Chondrocyte (in vitro differentiated cells): ENCODE measurements at regions not wholly inside any gene's neighbourhood (a gene's known extent, or its start where the extent isn't known, plus 50 kb on each side); places are given as distances from the start of the nearest gene placed in this dataset.
A peak's percentile ranks its signal among the peaks of the same experiment; 100 is the strongest.

ENCODE experiments used
- DNase-seq: peaks from one replicate; pipeline ENCODE4 v3.0.0; 2021; ENCODE audit warnings: mixed read lengths, low spot score
- H3K27ac Mint-ChIP-seq: one replicate; pipeline ENCODE4 v1.8.0; 2021; ENCODE audit warnings: mild to moderate bottlenecking, moderate library complexity, mixed read lengths; ENCODE audit not compliant: unreplicated experiment
- H3K27me3 Mint-ChIP-seq: 2 replicates; pipeline ENCODE4 v1.8.0; 2021; ENCODE audit warnings: low read depth, mixed read lengths
- H3K36me3 Mint-ChIP-seq: 2 replicates; pipeline ENCODE4 v1.8.0; 2021; ENCODE audit warnings: low read depth, mixed read lengths
- H3K4me1 Mint-ChIP-seq: 2 replicates; pipeline ENCODE4 v1.8.0; 2021; ENCODE audit warnings: low read depth, mild to moderate bottlenecking, mixed read lengths
- H3K4me3 Mint-ChIP-seq: one replicate; pipeline ENCODE4 v1.8.0; 2021; ENCODE audit warnings: mild to moderate bottlenecking, moderate library complexity, mixed read lengths; ENCODE audit not compliant: unreplicated experiment
- H3K9me3 Mint-ChIP-seq: 2 replicates; pipeline ENCODE4 v1.8.0; 2021; ENCODE audit warnings: low read depth, mixed read lengths
- CTCF ChIP-seq: fragments of 200-600 bp; sonication (generic); IDR thresholded peaks from 2 replicates; pipeline ENCODE4 v1.5.0; 2021; ENCODE audit warnings: antibody characterized with exemption, mild to moderate bottlenecking, moderate library complexity

GRCh38 chr6:147872002-147872401, 363.5 kb downstream of the SAMD5 start:
- Mint-ChIP-seq H3K27ac (no peak overlapping the region), H3K36me3 (no peaks in the 10 kb centered on the region), H3K27me3 (no peaks in the 10 kb centered on the region), H3K4me1 (peaks cover 48% of the 10 kb centered on the region), H3K4me3 (no peak overlapping the region), H3K9me3 (no peaks in the 10 kb centered on the region)
- no peak for TF ChIP-seq CTCF
- no peak for DNase-seq

- H3K36me3 Mint-ChIP-seq = no peaks in the 10 kb centered on the region
- peaks cover 34% of the 10 kb centered on the region for H3K4me1 Mint-ChIP-seq
- H3K4me3 Mint-ChIP-seq = no peak overlapping the region
- TF ChIP-seq CTCF = no peak
- no peaks in the 10 kb centered on the region for H3K9me3 Mint-ChIP-seq
- no peak for DNase-seq
- H3K27me3 Mint-ChIP-seq = no peaks in the 10 kb centered on the region
- H3K27ac Mint-ChIP-seq = no peak overlapping the region
Observed at GRCh38 chr6:147873816-147874215, 365.3 kb downstream of the SAMD5 start.

GRCh38 chr6:147874322-147874721, 365.8 kb downstream of the SAMD5 start:
- no peaks in the 10 kb centered on the region for H3K36me3 Mint-ChIP-seq
- TF ChIP-seq CTCF = no peak
- peak overlapping the region; percentile 36 for H3K27ac Mint-ChIP-seq
- no peaks in the 10 kb centered on the region for H3K9me3 Mint-ChIP-seq
- no peak overlapping the region for H3K4me3 Mint-ChIP-seq
- no peaks in the 10 kb centered on the region for H3K27me3 Mint-ChIP-seq
- peaks cover 29% of the 10 kb centered on the region for H3K4me1 Mint-ChIP-seq
- DNase-seq = no peak

GRCh38 chr6:147879031-147879580, 370.6 kb downstream of the SAMD5 start:
- Mint-ChIP-seq H3K27me3 (no peaks in the 10 kb centered on the region), H3K9me3 (no peaks in the 10 kb centered on the region), H3K36me3 (no peaks in the 10 kb centered on the region), H3K4me1 (peaks cover 12% of the 10 kb centered on the region), H3K4me3 (no peak overlapping the region), H3K27ac (no peak overlapping the region)
- DNase-seq = no peak
- TF ChIP-seq CTCF = no peak

GRCh38 chr6:147881432-147881831, 372.9 kb downstream of the SAMD5 start:
- no peak for TF ChIP-seq CTCF
- H3K4me1 Mint-ChIP-seq = peaks cover 3% of the 10 kb centered on the region
- DNase-seq = no peak
- no peak overlapping the region for H3K4me3 Mint-ChIP-seq
- no peaks in the 10 kb centered on the region for H3K36me3 Mint-ChIP-seq
- H3K27me3 Mint-ChIP-seq = no peaks in the 10 kb centered on the region
- no peaks in the 10 kb centered on the region for H3K9me3 Mint-ChIP-seq
- H3K27ac Mint-ChIP-seq = no peak overlapping the region
